ENCODE measurements at regions not wholly inside any gene's neighbourhood (a gene's known extent, or its start where the extent isn't known, plus 50 kb on each side); places are given as distances from the start of the nearest gene placed in this dataset.
"Not testable (repeated sequence)": the region's sequence is repeated elsewhere in the genome, so short reads cannot be mapped to it uniquely, and the experiment has no call there.

GRCh38 chr17:31650756-31651520 is 208.1 kb downstream of the COPRS start:
- no peak for TF ChIP-seq CTCF (IDR thresholded peaks at IDR 0.05; ENCODE audit: low read depth, low read length, missing control alignments)
- H3K4me3 ChIP-seq (ENCODE audit: low read depth, low read length), result no peak overlapping the region
- DNase-seq (ENCODE audit: low read depth), result no peak

- no peak for TF ChIP-seq CTCF (IDR thresholded peaks at IDR 0.05; ENCODE audit: low read depth, low read length, missing control alignments)
- DNase-seq (ENCODE audit: low read depth), result no peak
- no peak overlapping the region for H3K4me3 ChIP-seq (ENCODE audit: low read depth, low read length)
Measured at GRCh38 chr17:31649302-31649701, 209.7 kb downstream of the COPRS start.

- no peak for DNase-seq (ENCODE audit: low read depth)
- no peak overlapping the region for H3K4me3 ChIP-seq (ENCODE audit: low read depth, low read length)
- TF ChIP-seq CTCF (IDR thresholded peaks at IDR 0.05; ENCODE audit: low read depth, low read length, missing control alignments), result no peak
Measured at GRCh38 chr17:31647661-31648060, 211.4 kb downstream of the COPRS start.

- no peak overlapping the region for H3K4me3 ChIP-seq (ENCODE audit: low read depth, low read length)
- TF ChIP-seq CTCF (IDR thresholded peaks at IDR 0.05; ENCODE audit: low read depth, low read length, missing control alignments), result no peak
- no peak for DNase-seq (ENCODE audit: low read depth)
Measured at GRCh38 chr17:31646642-31647041, 212.4 kb downstream of the COPRS start.

- DNase-seq (ENCODE audit: low read depth), result no peak
- no peak for TF ChIP-seq CTCF (IDR thresholded peaks at IDR 0.05; ENCODE audit: low read depth, low read length, missing control alignments)
- H3K4me3 ChIP-seq (ENCODE audit: low read depth, low read length), result no peak overlapping the region
Measured at GRCh38 chr17:31645351-31645750, 213.7 kb downstream of the COPRS start.

DNA sequence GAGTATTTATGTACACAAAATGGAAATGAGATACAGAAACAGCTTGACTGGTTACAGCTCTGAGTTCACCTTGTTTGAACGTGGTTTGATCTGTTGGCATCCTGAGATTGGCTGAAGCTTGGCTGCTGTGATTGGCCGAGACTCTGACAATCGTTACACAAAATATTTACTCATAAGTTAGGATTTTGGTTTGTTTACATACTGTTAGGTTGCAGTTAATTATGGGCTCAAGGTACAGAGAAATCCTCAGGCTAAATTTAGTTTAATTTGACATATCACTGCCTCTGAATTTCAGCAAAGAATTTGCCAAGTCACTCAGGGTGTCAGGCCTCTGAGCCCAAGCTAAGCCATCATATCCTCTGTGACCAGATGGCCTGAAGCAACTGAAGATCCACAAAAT is 227.3 kb downstream of the COPRS start:
- TF ChIP-seq CTCF (IDR thresholded peaks at IDR 0.05; ENCODE audit: low read depth, low read length, missing control alignments), result no peak
- no peak for DNase-seq (ENCODE audit: low read depth)
- H3K4me3 ChIP-seq (ENCODE audit: low read depth, low read length), result no peak overlapping the region

DNA sequence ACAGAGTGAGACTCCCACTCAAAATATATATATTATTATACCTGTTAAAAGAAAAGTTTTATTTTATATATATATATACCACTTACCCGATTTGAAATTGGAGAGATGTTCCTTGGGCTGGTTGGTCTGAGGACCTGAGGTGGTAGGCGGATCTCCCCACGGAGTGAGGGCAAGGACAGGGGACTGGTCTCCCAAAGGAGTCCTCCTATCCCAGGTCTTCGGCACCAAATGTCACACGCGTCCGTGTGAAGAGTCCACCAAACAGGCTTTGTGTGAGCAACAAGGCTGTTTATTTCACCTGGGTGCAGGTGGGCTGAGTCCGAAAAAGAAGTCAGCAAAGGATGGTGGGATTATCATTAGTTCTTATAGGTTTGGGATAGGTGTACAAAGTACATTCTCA is 228.2 kb downstream of the COPRS start:
- not testable (repeated sequence) for DNase-seq (ENCODE audit: low read depth); H3K4me3 ChIP-seq (ENCODE audit: low read depth, low read length)
